Sigmoid colon (tissue), 6 donors: ENCODE measurements at regions not wholly inside any gene's neighbourhood (a gene's known extent, or its start where the extent isn't known, plus 50 kb on each side); places are given as distances from the start of the nearest gene placed in this dataset.
"Not testable (repeated sequence)": the region's sequence is repeated elsewhere in the genome, so short reads cannot be mapped to it uniquely, and the experiment has no call there.

Experiments
- DNase-seq: peaks from one replicate; pipeline ENCODE4 v3.0.0-alpha.2; 2019
- H3K27ac ChIP-seq, 4 donors: fragments of 200-600 bp; sonication (generic); one replicate each; pipeline ENCODE4 v1.5.1; 2016 to 2019; ENCODE audit warnings: mild to moderate bottlenecking in 1 of 4
- H3K27me3 ChIP-seq, 3 donors: fragments of 200-600 bp; sonication (generic); one replicate each; pipeline ENCODE4 v1.5.1; 2019; ENCODE audit warnings: mild to moderate bottlenecking in 1 of 3
- H3K36me3 ChIP-seq, 4 donors: fragments of 200-600 bp; sonication (generic); one replicate each; pipeline ENCODE4 v1.5.1; 2016 to 2019
- H3K4me1 ChIP-seq, 4 donors: fragments of 200-600 bp; sonication (generic); one replicate each; pipeline ENCODE4 v1.5.1; 2017 to 2019
- H3K4me3 ChIP-seq, 4 donors: fragments of 200-600 bp; sonication (generic); one replicate each; pipeline ENCODE4 v1.5.1; 2017 to 2019; ENCODE audit warnings: mild to moderate bottlenecking in 2 of 4, moderate library complexity in 1 of 4
- H3K9me3 ChIP-seq, 4 donors: fragments of 200-600 bp in 3 of 4; sonication (generic) in 3 of 4; one replicate each; pipeline versions ENCODE4 v1.5.1 to v1.6.1; 2013 to 2019
- CTCF ChIP-seq, 4 experiments: fragments of 450-650 bp in 3 of 4; fragments of 200-600 bp in 1 of 4; IDR thresholded peaks; one replicate each; pipeline ENCODE4 v1.5.1; 2016 to 2019; ENCODE audit warnings: antibody characterized with exemption in 4 of 4, mild to moderate bottlenecking in 3 of 4, moderate library complexity in 2 of 4
- EP300 ChIP-seq, 4 donors: sonication (generic); formaldehyde crosslinking; IDR thresholded peaks; one replicate each; pipeline ENCODE4 v1.6.1; 2017; ENCODE audit warnings: antibody characterized with exemption in 4 of 4
- POLR2A ChIP-seq, 2 donors: fragments of 450-650 bp; IDR thresholded peaks; one replicate each; pipeline ENCODE4 v1.6.1; 2016; ENCODE audit warnings: antibody characterized with exemption in 2 of 2, mild to moderate bottlenecking in 2 of 2, moderate library complexity in 2 of 2
- POLR2AphosphoS5 ChIP-seq, 4 donors: sonication (generic); formaldehyde crosslinking; IDR thresholded peaks; one replicate each; pipeline ENCODE4 v1.6.1; 2017; ENCODE audit warnings: antibody characterized with exemption in 4 of 4
- WGBS, 2 donors: extraction: QIAGEN DNeasy Blood & Tissue Kit; methylation state at CpG; one replicate each; pipeline ENCODE4 v1.1.7; 2013; 5-methylcytosine and 5-hydroxymethylcytosine counted together
- intact Hi-C: fragments of 100-400 bp; cut with DNase I; formaldehyde crosslinking; loops from one replicate; pipeline ENCODE4 v1.15.1; 2023
- donor health status: healthy with polysubstance abuse.
- donor health status: healthy.

GRCh38 chr7:101725921-101726320, 91.5 kb upstream of the CUX1 start:
- TF ChIP-seq POLR2AphosphoS5 (IDR thresholded peaks at IDR 0.05) (no peak), CTCF (IDR thresholded peaks at IDR 0.05) (no peak), POLR2A (IDR thresholded peaks at IDR 0.05) (no peak), EP300 (IDR thresholded peaks at IDR 0.05) (no peak)
- H3K4me1 ChIP-seq: peaks cover 0 to 9% (median 5%) of the 10 kb centered on the region in 4 donors
- H3K27ac ChIP-seq: no peak overlapping the region
- H3K4me3 ChIP-seq: no peak overlapping the region
- intact Hi-C loops: no loop called here
- DNase-seq: no peak
- 67% methylated on average over 7 of the region's 7 CpGs for WGBS, 2 donors
- no peaks in the 10 kb centered on the region for H3K36me3 ChIP-seq
- no peaks in the 10 kb centered on the region for H3K27me3 ChIP-seq
- no peaks in the 10 kb centered on the region for H3K9me3 ChIP-seq

- WGBS, 2 donors: 93 to 96% methylated on average over 6 of the region's 6 CpGs
- Histone ChIP-seq H3K27ac (no peak overlapping the region), H3K9me3 (no peaks in the 10 kb centered on the region), H3K36me3 (no peaks in the 10 kb centered on the region), H3K4me3 (no peak overlapping the region), H3K27me3 (no peaks in the 10 kb centered on the region), H3K4me1 (peaks cover 0 to 4% (median 2%) of the 10 kb centered on the region in 4 donors)
- intact Hi-C loops: no loop called here
- DNase-seq: no peak
- TF ChIP-seq CTCF (IDR thresholded peaks at IDR 0.05) (no peak), EP300 (IDR thresholded peaks at IDR 0.05) (no peak), POLR2A (IDR thresholded peaks at IDR 0.05) (no peak)
Observed at GRCh38 chr7:101727184-101727583, 90.2 kb upstream of the CUX1 start.

- intact Hi-C loops: no loop called here
- 61 to 87% methylated on average over 10 of the region's 10 CpGs for WGBS, 2 donors
- TF ChIP-seq EP300 (IDR thresholded peaks at IDR 0.05): no peak
Observed at GRCh38 chr7:101728128-101728527, 89.3 kb upstream of the CUX1 start.

GRCh38 chr7:101728873-101729240, 88.6 kb upstream of the CUX1 start:
- H3K4me3 ChIP-seq, H3K27me3 ChIP-seq, H3K9me3 ChIP-seq, H3K27ac ChIP-seq, DNase-seq, H3K36me3 ChIP-seq, intact Hi-C loops: not testable (repeated sequence)
- peaks cover 0 to 11% (median 9%) of the 10 kb centered on the region in 4 donors for H3K4me1 ChIP-seq
- WGBS, 2 donors: 42 to 66% methylated on average over 6 of the region's 6 CpGs

More at GRCh38 chr7:101728128-101728527, 89.3 kb upstream of the CUX1 start:
- DNase-seq: no peak
- no peaks in the 10 kb centered on the region for H3K9me3 ChIP-seq
- no peak overlapping the region for H3K27ac ChIP-seq
- H3K27me3 ChIP-seq: no peaks in the 10 kb centered on the region
- H3K4me3 ChIP-seq: no peak overlapping the region
- H3K36me3 ChIP-seq: no peaks in the 10 kb centered on the region
- peaks cover 0 to 4% (median 2%) of the 10 kb centered on the region in 4 donors for H3K4me1 ChIP-seq

- Histone ChIP-seq H3K36me3 (no peaks in the 10 kb centered on the region), H3K9me3 (no peaks in the 10 kb centered on the region), H3K4me3 (no peak overlapping the region), H3K27me3 (no peaks in the 10 kb centered on the region), H3K27ac (no peak overlapping the region), H3K4me1 (peaks cover 0 to 16% (median 14%) of the 10 kb centered on the region in 4 donors)
- DNase-seq: no peak
- 16 to 79% methylated on average over 15 of the region's 15 CpGs for WGBS, 2 donors
- intact Hi-C loops: no loop called here
- TF ChIP-seq CTCF (IDR thresholded peaks at IDR 0.05) (no peak), POLR2A (IDR thresholded peaks at IDR 0.05) (no peak), EP300 (IDR thresholded peaks at IDR 0.05) (no peak), POLR2AphosphoS5 (IDR thresholded peaks at IDR 0.05) (no peak)
Observed at GRCh38 chr7:101729241-101729883, 88.1 kb upstream of the CUX1 start.

GRCh38 chr7:101731502-101732084, 85.8 kb upstream of the CUX1 start:
- H3K27me3 ChIP-seq: no peaks in the 10 kb centered on the region
- DNase-seq: no peak
- no peak overlapping the region for H3K27ac ChIP-seq
- no peak overlapping the region for H3K4me3 ChIP-seq
- WGBS, 2 donors: 76 to 85% methylated on average over 11 of the region's 11 CpGs
- H3K4me1 ChIP-seq: peaks cover 0 to 17% (median 16%) of the 10 kb centered on the region in 4 donors
- no peaks in the 10 kb centered on the region for H3K9me3 ChIP-seq
- TF ChIP-seq POLR2A (IDR thresholded peaks at IDR 0.05) (no peak), CTCF (IDR thresholded peaks at IDR 0.05) (no peak), EP300 (IDR thresholded peaks at IDR 0.05) (no peak), POLR2AphosphoS5 (IDR thresholded peaks at IDR 0.05) (no peak)
- intact Hi-C loops: no loop called here
- no peaks in the 10 kb centered on the region for H3K36me3 ChIP-seq
